HCT116 (cell line): ENCODE measurements at regions not wholly inside any gene's neighbourhood (a gene's known extent, or its start where the extent isn't known, plus 50 kb on each side); places are given as distances from the start of the nearest gene placed in this dataset.

Experiments used
- ATAC-seq: fragments of 200-7000 bp; cut with Tn5 transposase; 2 replicates; pipeline ENCODE4 v1.9.1; 2020; ENCODE audit warnings: mild to moderate bottlenecking, moderate library complexity
- BruUV-seq: library from RNA; stranded (reverse); fragments of 400-500 nt; replicated peaks from 2 replicates; lab custom pipeline; 2021; lab: Mats Ljungman, UMichigan
- CTCF ChIA-PET: fragments of 300-600 bp; sonication (Branson Sonifier 250); formaldehyde crosslinking; loops from one replicate; lab custom pipeline; 2021; ENCODE audit warnings: antibody characterized with exemption; lab: Charles Lee
- POLR2A ChIA-PET: fragments of 300-600, 350-600 bp; sonication (Branson Sonifier 250); formaldehyde crosslinking; loops from one replicate; lab custom pipeline; 2021; ENCODE audit warnings: antibody characterized with exemption; lab: Charles Lee
- RAD21 ChIA-PET, 2 experiments: fragments of 300-600 bp; sonication (Branson Sonifier 250); formaldehyde crosslinking; loops; one replicate each; lab custom pipeline; 2023; ENCODE audit warnings: low total read pairs in 2 of 2; ENCODE audit not compliant: uncharacterized antibody in 2 of 2, unreplicated experiment in 2 of 2, low non-redundant PET in 1 of 2; lab: Charles Lee
- DNase-seq: peaks from one replicate; pipeline ENCODE4 v3.0.0-alpha.2; 2010; ENCODE audit warnings: low read depth, low spot score
- H2AFZ ChIP-seq: fragments of 200-600 bp; shearing (Covaris generic), sonication (generic); 2 replicates; pipeline ENCODE4 v1.6.1; 2017; ENCODE audit warnings: low read depth, mixed run types, mixed read lengths, antibody characterized with exemption, low read length; ENCODE audit not compliant: poor library complexity, severe bottlenecking
- H3K27ac ChIP-seq: 2 replicates; pipeline ENCODE4 v1.5.1; 2012; ENCODE audit warnings: low read depth, low read length
- H3K27me3 ChIP-seq: fragments of 200-600 bp; sonication (generic); 2 replicates; pipeline ENCODE4 v1.6.1; 2016; ENCODE audit warnings: mixed run types, low read length, mixed read lengths; ENCODE audit not compliant: insufficient read depth
- H3K36me3 ChIP-seq, 2 experiments: fragments of 200-500 bp in 1 of 2; fragments of 200-600 bp in 1 of 2; sonication (Bioruptor generic) in 1 of 2; sonication (generic) in 1 of 2; 2 replicates each; pipeline versions ENCODE4 v1.5.1 to v1.6.1; 2014 to 2016; ENCODE audit warnings: low read length in 2 of 2, inconsistent platforms in 1 of 2, mixed read lengths in 1 of 2, mixed run types in 1 of 2; ENCODE audit not compliant: insufficient read depth in 2 of 2, control insufficient read depth in 1 of 2
- H3K4me1 ChIP-seq, 2 experiments: fragments of 200-600 bp in 1 of 2; sonication (generic) in 1 of 2; 2 replicates each; pipeline versions ENCODE4 v1.5.1 to v1.6.1; 2012 to 2017; ENCODE audit warnings: low read length in 2 of 2, inconsistent platforms in 1 of 2, mild to moderate bottlenecking in 1 of 2, mixed read lengths in 1 of 2, mixed run types in 1 of 2, moderate library complexity in 1 of 2; ENCODE audit not compliant: insufficient read depth in 2 of 2, control insufficient read depth in 1 of 2
- H3K4me2 ChIP-seq: fragments of 200-600 bp; sonication (generic); 2 replicates; pipeline ENCODE4 v1.6.1; 2017; ENCODE audit warnings: mixed run types, low read length, mixed read lengths
- H3K4me3 ChIP-seq, 2 experiments: fragments of 200-600 bp in 1 of 2; sonication (generic) in 1 of 2; replicated peaks in 1 of 2; 2 replicates each; pipeline ENCODE4 v1.5.1; 2011 to 2016; ENCODE audit warnings: low read length in 2 of 2, control low read depth in 1 of 2, low read depth in 1 of 2, mild to moderate bottlenecking in 1 of 2, mixed read lengths in 1 of 2, mixed run types in 1 of 2
- H3K79me2 ChIP-seq: fragments of 200-600 bp; sonication (generic); 2 replicates; pipeline ENCODE4 v1.6.1; 2017; ENCODE audit warnings: mild to moderate bottlenecking, mixed run types, low read length, moderate library complexity, mixed read lengths; ENCODE audit not compliant: insufficient read depth
- H3K9ac ChIP-seq: fragments of 200-600 bp; sonication (generic); 2 replicates; pipeline ENCODE4 v1.6.1; 2016; ENCODE audit warnings: low read length, mixed read lengths
- H3K9me2 ChIP-seq: fragments of 200-600 bp; sonication (generic), shearing (Covaris generic); 2 replicates; pipeline ENCODE4 v1.6.1; 2017; ENCODE audit warnings: mixed run types, mild to moderate bottlenecking, moderate library complexity; ENCODE audit not compliant: insufficient read depth
- H3K9me3 ChIP-seq, 2 experiments: fragments of 200-500 bp in 1 of 2; fragments of 200-600 bp in 1 of 2; sonication (Bioruptor generic) in 1 of 2; sonication (generic) in 1 of 2; 2 replicates each; pipeline ENCODE4 v1.6.1; 2014 to 2017; ENCODE audit warnings: low read length in 2 of 2, mixed read lengths in 2 of 2, inconsistent platforms in 1 of 2, low read depth in 1 of 2, mild to moderate bottlenecking in 1 of 2, mixed run types in 1 of 2, moderate library complexity in 1 of 2; ENCODE audit not compliant: control insufficient read depth in 1 of 2, insufficient read depth in 1 of 2
- H4K20me1 ChIP-seq: fragments of 200-600 bp; sonication (generic), shearing (Covaris generic); 2 replicates; pipeline ENCODE4 v1.6.1; 2017; ENCODE audit warnings: mixed run types, mild to moderate bottlenecking, moderate library complexity; ENCODE audit not compliant: insufficient read depth
- ATF3 ChIP-seq: IDR thresholded peaks from 2 replicates; pipeline ENCODE4 v1.6.1; 2012
- CBX3 ChIP-seq: IDR thresholded peaks from 2 replicates; pipeline ENCODE4 v1.6.1; 2012; ENCODE audit warnings: low read depth
- CTCF ChIP-seq, 3 experiments: fragments of 200-600 bp in 1 of 3; sonication (generic) in 1 of 3; IDR thresholded peaks in 2 of 3; conservative IDR thresholded peaks in 1 of 3; 2 replicates each; pipeline ENCODE4 v1.5.1; 2012 to 2017; ENCODE audit warnings: low read depth in 2 of 3, low read length in 2 of 3, antibody characterized with exemption in 1 of 3, borderline replicate concordance in 1 of 3, control low read depth in 1 of 3, mild to moderate bottlenecking in 1 of 3, mixed read lengths in 1 of 3, mixed run types in 1 of 3, moderate library complexity in 1 of 3; ENCODE audit not compliant: insufficient read depth in 1 of 3
- EGR1 ChIP-seq: IDR thresholded peaks from 2 replicates; pipeline ENCODE4 v1.6.1; 2012; ENCODE audit warnings: low read depth
- ELF1 ChIP-seq: IDR thresholded peaks from 2 replicates; pipeline ENCODE4 v1.6.1; 2012; ENCODE audit warnings: low read depth, borderline replicate concordance
- EZH2 ChIP-seq: fragments of 200-600 bp; sonication (generic); IDR thresholded peaks from 2 replicates; pipeline ENCODE4 v1.6.1; 2017; ENCODE audit warnings: antibody characterized with exemption, mixed run types
- FOSL1 ChIP-seq: IDR thresholded peaks from 2 replicates; pipeline ENCODE4 v1.6.1; 2012; ENCODE audit warnings: low read depth
- JUND ChIP-seq: IDR thresholded peaks from 2 replicates; pipeline ENCODE4 v1.6.1; 2012
- POLR2A ChIP-seq: IDR thresholded peaks from 2 replicates; pipeline ENCODE4 v1.7.0; 2011; ENCODE audit warnings: borderline replicate concordance; ENCODE audit not compliant: insufficient read depth, insufficient read length; ENCODE audit errors: extremely low read depth
- RAD21 ChIP-seq: IDR thresholded peaks from 2 replicates; pipeline ENCODE4 v1.6.1; 2012; ENCODE audit warnings: low read depth, mild to moderate bottlenecking
- SIN3A ChIP-seq: IDR thresholded peaks from 2 replicates; pipeline ENCODE4 v1.6.1; 2012; ENCODE audit warnings: low read depth
- SRF ChIP-seq: IDR thresholded peaks from 2 replicates; pipeline ENCODE4 v1.6.1; 2012; ENCODE audit warnings: low read depth
- ZFX ChIP-seq: fragments of 450-650 bp; IDR thresholded peaks from 2 replicates; pipeline ENCODE4 v1.6.1; 2017
- ZNF274 ChIP-seq: fragments of 200-500 bp; sonication (Bioruptor generic); IDR thresholded peaks from 2 replicates; pipeline ENCODE4 v1.6.1; 2014; ENCODE audit warnings: mild to moderate bottlenecking, low read depth, low read length, inconsistent platforms
- intact Hi-C: fragments of 100-400 bp; cut with micrococcal nuclease; formaldehyde crosslinking; loops from 2 replicates; pipeline ENCODE4 v1.10.0; 2022

DNA sequence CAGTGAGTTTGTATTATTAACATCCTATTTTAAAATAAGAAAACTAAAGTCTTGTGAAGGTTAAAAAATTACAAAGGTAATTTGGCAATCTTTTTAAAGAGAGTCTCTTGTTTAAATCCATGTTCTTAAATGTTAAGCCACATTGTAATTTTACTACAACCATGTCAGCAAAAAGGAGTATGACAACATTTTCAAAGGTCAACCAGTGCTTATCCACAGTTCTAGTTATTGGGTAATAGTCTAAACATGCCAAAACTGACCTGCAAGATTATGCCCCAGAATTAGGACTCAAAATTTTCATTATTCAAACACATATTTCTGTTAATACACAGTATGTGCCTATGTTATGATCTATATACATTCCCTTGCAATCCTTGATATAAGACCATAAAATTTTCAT, 1312.6 kb upstream of the CHAC2 start:
- no peaks in the 10 kb centered on the region for H3K27me3 ChIP-seq
- TF ChIP-seq EGR1 (no peak), FOSL1 (no peak), ZFX (no peak), POLR2A (no peak), EZH2 (no peak), JUND (no peak), ELF1 (no peak), SIN3A (no peak), ZNF274 (no peak), RAD21 (no peak), SRF (no peak), CBX3 (no peak), CTCF (IDR thresholded peaks at IDR 0.05 in 2 of 3, conservative IDR thresholded peaks at IDR 0.05 in 1 of 3; ENCODE audit: borderline replicate concordance in 1 of 3, insufficient read depth in 1 of 3, low read depth in 2 of 3, low read length in 2 of 3) (no peak), ATF3 (no peak)
- intact Hi-C loops: no loop called here
- ATAC-seq (no peak), DNase-seq (no peak)
- H3K9me3 ChIP-seq: no peaks in the 10 kb centered on the region
- H2AFZ ChIP-seq: no peak overlapping the region
- no peaks in the 10 kb centered on the region for H3K9me2 ChIP-seq
- no peak overlapping the region for H3K4me2 ChIP-seq
- no peaks in the 10 kb centered on the region for H3K79me2 ChIP-seq
- no TSS peak for BruUV-seq
- no peaks in the 10 kb centered on the region for H3K4me1 ChIP-seq
- POLR2A ChIA-PET: no interaction called here
- H3K27ac ChIP-seq: no peak overlapping the region
- RAD21 ChIA-PET: no interaction called here
- H4K20me1 ChIP-seq: no peaks in the 10 kb centered on the region
- H3K36me3 ChIP-seq: no peaks in the 10 kb centered on the region
- CTCF ChIA-PET: no interaction called here
- no peak overlapping the region for H3K9ac ChIP-seq
- no peak overlapping the region for H3K4me3 ChIP-seq
